Breast epithelium (tissue), 4 donors: ENCODE measurements at regions not wholly inside any gene's neighbourhood (a gene's known extent, or its start where the extent isn't known, plus 50 kb on each side); places are given as distances from the start of the nearest gene placed in this dataset.

Source experiments
- DNase-seq, 2 donors: peaks; one replicate each; pipeline ENCODE4 v3.0.0-alpha.2; 2019; ENCODE audit warnings: low spot score in 2 of 2
- H3K27ac ChIP-seq, 2 donors: fragments of 200-600 bp; sonication (generic) in 1 of 2; one replicate each; pipeline ENCODE4 v1.5.1; 2016 to 2019; ENCODE audit warnings: mild to moderate bottlenecking in 1 of 2
- H3K27me3 ChIP-seq, 2 donors: fragments of 200-600 bp; sonication (generic) in 1 of 2; one replicate each; pipeline versions ENCODE4 v1.5.1 to v1.6.0; 2017 to 2019; ENCODE audit warnings: control low read depth in 1 of 2, mild to moderate bottlenecking in 1 of 2
- H3K36me3 ChIP-seq: fragments of 200-600 bp; one replicate; pipeline ENCODE4 v1.5.1; 2019
- H3K4me1 ChIP-seq, 2 donors: fragments of 200-600 bp; sonication (generic); one replicate each; pipeline ENCODE4 v1.5.1; 2016 to 2019; ENCODE audit warnings: control low read depth in 1 of 2
- H3K4me3 ChIP-seq, 3 donors: fragments of 200-600 bp; sonication (generic); 1 replicate in 2 of 3; 2 replicates in 1 of 3; pipeline ENCODE4 v1.5.1; 2016 to 2019; ENCODE audit warnings: mild to moderate bottlenecking in 3 of 3, moderate library complexity in 2 of 3
- H3K9me3 ChIP-seq, 2 donors: fragments of 200-600 bp; sonication (generic) in 1 of 2; one replicate each; pipeline ENCODE4 v1.5.1; 2016 to 2019; ENCODE audit warnings: control low read depth in 1 of 2
- CTCF ChIP-seq, 3 donors: fragments of 450-650 bp; IDR thresholded peaks; one replicate each; pipeline ENCODE4 v1.5.1; 2016 to 2017; ENCODE audit warnings: antibody characterized with exemption in 3 of 3, mild to moderate bottlenecking in 3 of 3, moderate library complexity in 3 of 3
- POLR2A ChIP-seq: fragments of 450-650 bp; IDR thresholded peaks from one replicate; pipeline ENCODE4 v1.6.1; 2016; ENCODE audit warnings: antibody characterized with exemption, mild to moderate bottlenecking, moderate library complexity
- POLR2AphosphoS5 ChIP-seq, 3 donors: sonication (generic); formaldehyde crosslinking; IDR thresholded peaks; one replicate each; pipeline ENCODE4 v1.6.1; 2017; ENCODE audit warnings: antibody characterized with exemption in 3 of 3
- intact Hi-C: fragments of 100-400 bp; cut with DNase I; formaldehyde crosslinking; loops from one replicate; pipeline ENCODE4 v1.15.1; 2023; ENCODE audit warnings: low total_unique reads

DNA sequence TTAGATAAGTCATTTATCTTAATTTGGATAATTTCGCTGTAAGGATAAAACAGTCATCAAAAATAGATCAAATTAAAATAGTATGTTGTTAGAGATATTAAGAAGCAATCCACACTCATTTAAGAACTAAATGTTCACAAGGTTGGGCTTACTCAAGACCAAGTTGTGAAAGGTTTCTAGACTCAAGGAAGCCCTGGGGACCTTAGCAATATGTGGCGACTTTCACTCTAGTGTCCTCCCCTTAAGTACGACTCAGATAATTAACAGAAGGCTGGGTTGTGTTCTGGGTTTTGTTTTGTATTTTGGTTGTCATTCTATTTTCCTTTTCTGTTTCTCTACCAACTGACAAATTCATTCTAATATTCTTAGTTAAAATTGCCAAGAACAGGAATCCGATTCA is 1008.0 kb downstream of the PCDH9 start:
- intact Hi-C loops, result no loop called here
- TF ChIP-seq CTCF (IDR thresholded peaks at IDR 0.05) (no peak), POLR2AphosphoS5 (IDR thresholded peaks at IDR 0.05) (no peak), POLR2A (no peak)
- DNase-seq, result no peak
- H3K4me3 ChIP-seq, result no peak overlapping the region
- H3K27me3 ChIP-seq, result no peaks in the 10 kb centered on the region
- H3K9me3 ChIP-seq, result no peaks in the 10 kb centered on the region
- no peak overlapping the region for H3K27ac ChIP-seq
- no peaks in the 10 kb centered on the region for H3K36me3 ChIP-seq
- no peaks in the 10 kb centered on the region for H3K4me1 ChIP-seq

- DNase-seq, result no peak
- no peak overlapping the region for H3K4me3 ChIP-seq
- intact Hi-C loops, result no loop called here
- H3K27ac ChIP-seq, result no peak overlapping the region
- no peaks in the 10 kb centered on the region for H3K27me3 ChIP-seq
- no peaks in the 10 kb centered on the region for H3K4me1 ChIP-seq
- TF ChIP-seq POLR2AphosphoS5 (IDR thresholded peaks at IDR 0.05), result no peak
- no peak for TF ChIP-seq POLR2A
- TF ChIP-seq CTCF (IDR thresholded peaks at IDR 0.05), result no peak
- no peaks in the 10 kb centered on the region for H3K9me3 ChIP-seq
- H3K36me3 ChIP-seq, result no peaks in the 10 kb centered on the region
Observed at GRCh38 chr13:66219506-66219905, 1010.6 kb downstream of the PCDH9 start.

- intact Hi-C loops, result no loop called here
- H3K27ac ChIP-seq, result no peak overlapping the region
- H3K4me3 ChIP-seq, result no peak overlapping the region
- H3K4me1 ChIP-seq, result no peaks in the 10 kb centered on the region
- TF ChIP-seq POLR2A (no peak), POLR2AphosphoS5 (IDR thresholded peaks at IDR 0.05) (no peak), CTCF (IDR thresholded peaks at IDR 0.05) (no peak)
- H3K27me3 ChIP-seq, result no peaks in the 10 kb centered on the region
- no peak for DNase-seq
- no peaks in the 10 kb centered on the region for H3K9me3 ChIP-seq
- H3K36me3 ChIP-seq, result no peaks in the 10 kb centered on the region
Observed at GRCh38 chr13:66218583-66218982, 1011.6 kb downstream of the PCDH9 start.

GRCh38 chr13:66216728-66217127 is 1013.4 kb downstream of the PCDH9 start:
- Histone ChIP-seq H3K9me3 (no peaks in the 10 kb centered on the region), H3K4me1 (no peaks in the 10 kb centered on the region), H3K27ac (no peak overlapping the region), H3K4me3 (no peak overlapping the region), H3K27me3 (no peaks in the 10 kb centered on the region), H3K36me3 (no peaks in the 10 kb centered on the region)
- TF ChIP-seq POLR2A, result no peak
- no peak for TF ChIP-seq POLR2AphosphoS5 (IDR thresholded peaks at IDR 0.05)
- TF ChIP-seq CTCF (IDR thresholded peaks at IDR 0.05), result no peak
- DNase-seq, result no peak
- intact Hi-C loops, result no loop called here

GRCh38 chr13:66214467-66214866 is 1015.7 kb downstream of the PCDH9 start:
- Histone ChIP-seq H3K9me3 (no peaks in the 10 kb centered on the region), H3K4me1 (no peaks in the 10 kb centered on the region), H3K27me3 (no peaks in the 10 kb centered on the region), H3K27ac (no peak overlapping the region), H3K4me3 (no peak overlapping the region), H3K36me3 (no peaks in the 10 kb centered on the region)
- intact Hi-C loops, result no loop called here
- no peak for TF ChIP-seq POLR2AphosphoS5 (IDR thresholded peaks at IDR 0.05)
- TF ChIP-seq CTCF (IDR thresholded peaks at IDR 0.05), result no peak
- no peak for TF ChIP-seq POLR2A
- no peak for DNase-seq
